Activated CD4-positive, alpha-beta T cell treated with anti-CD3 and anti-CD28 coated beads, Interleukin-2, amount 50 U/mL, for 1 hour (primary cell): ENCODE measurements at regions not wholly inside any gene's neighbourhood (a gene's known extent, or its start where the extent isn't known, plus 50 kb on each side); places are given as distances from the start of the nearest gene placed in this dataset.
"Not testable (repeated sequence)": the region's sequence is repeated elsewhere in the genome, so short reads cannot be mapped to it uniquely, and the experiment has no call there.

Source experiments
- DNase-seq: peaks from one replicate; pipeline ENCODE4 v3.0.0-alpha.2; 2020

GRCh38 chr12:38016602-38017001, 300.0 kb upstream of the ALG10B start:
- no peak for DNase-seq

GRCh38 chr12:38025916-38026315, 290.7 kb upstream of the ALG10B start:
- DNase-seq: no peak

- DNase-seq: no peak
Measured at GRCh38 chr12:38053113-38053512, 263.5 kb upstream of the ALG10B start.

GRCh38 chr12:38053655-38054464, 262.7 kb upstream of the ALG10B start:
- DNase-seq: no peak

GRCh38 chr12:38056701-38057689, 259.6 kb upstream of the ALG10B start:
- no peak for DNase-seq

- no peak for DNase-seq
Measured at GRCh38 chr12:38099686-38100085, 216.9 kb upstream of the ALG10B start.

GRCh38 chr12:38101753-38102152, 214.8 kb upstream of the ALG10B start:
- DNase-seq: no peak

GRCh38 chr12:38102197-38102596, 214.4 kb upstream of the ALG10B start:
- DNase-seq: no peak

- no peak for DNase-seq
Measured at GRCh38 chr12:38110026-38110699, 206.4 kb upstream of the ALG10B start.

- no peak for DNase-seq
Measured at GRCh38 chr12:38113991-38114390, 202.6 kb upstream of the ALG10B start.

GRCh38 chr12:38116968-38117367, 199.6 kb upstream of the ALG10B start:
- no peak for DNase-seq

GRCh38 chr12:38118632-38119031, 197.9 kb upstream of the ALG10B start:
- DNase-seq: no peak

- DNase-seq: no peak
Measured at GRCh38 chr12:38120438-38120837, 196.1 kb upstream of the ALG10B start.

GRCh38 chr12:38123028-38123427, 193.5 kb upstream of the ALG10B start:
- not testable (repeated sequence) for DNase-seq

GRCh38 chr12:38123566-38124246, 192.9 kb upstream of the ALG10B start:
- no peak for DNase-seq

- no peak for DNase-seq
Measured at GRCh38 chr12:38124247-38125012, 192.1 kb upstream of the ALG10B start.

- DNase-seq: no peak
Measured at GRCh38 chr12:38132139-38132538, 184.4 kb upstream of the ALG10B start.

GRCh38 chr12:38137287-38137686, 179.3 kb upstream of the ALG10B start:
- DNase-seq: no peak

GRCh38 chr12:38137716-38138115, 178.9 kb upstream of the ALG10B start:
- DNase-seq: no peak

GRCh38 chr12:38138225-38139221, 178.1 kb upstream of the ALG10B start:
- DNase-seq: peak; percentile 58
